Panc1 (cell line): ENCODE measurements at regions not wholly inside any gene's neighbourhood (a gene's known extent, or its start where the extent isn't known, plus 50 kb on each side); places are given as distances from the start of the nearest gene placed in this dataset.

Experiments
- CTCF ChIP-seq: fragments of 450-650 bp; IDR thresholded peaks from 2 replicates; pipeline ENCODE4 v1.5.1; 2017; ENCODE audit warnings: mild to moderate bottlenecking
- POLR2AphosphoS5 ChIP-seq: IDR thresholded peaks from 2 replicates; pipeline ENCODE4 v1.6.1; 2012; ENCODE audit warnings: mild to moderate bottlenecking, low read depth, low read length, moderate library complexity

GRCh38 chr18:51622702-51623101, 425.2 kb upstream of the MEX3C start:
- TF ChIP-seq CTCF (no peak), POLR2AphosphoS5 (no peak)
